DND-41 (cell line): ENCODE measurements at regions not wholly inside any gene's neighbourhood (a gene's known extent, or its start where the extent isn't known, plus 50 kb on each side); places are given as distances from the start of the nearest gene placed in this dataset.

Experiments used
- EZH2 ChIP-seq: IDR thresholded peaks from 3 replicates; pipeline ENCODE4 v1.6.1; 2012; ENCODE audit warnings: borderline replicate concordance, low read depth, mild to moderate bottlenecking, moderate library complexity, low read length, inconsistent platforms; ENCODE audit not compliant: severe bottlenecking
- TF ChIP-seq, protein P1 (sequence below): IDR thresholded peaks from 2 replicates; pipeline ENCODE4 v1.5.1; 2012; ENCODE audit warnings: borderline replicate concordance, low read length, moderate library complexity, mild to moderate bottlenecking; ENCODE audit not compliant: poor library complexity, severe bottlenecking; ENCODE audit errors: extremely low read depth

DNA sequence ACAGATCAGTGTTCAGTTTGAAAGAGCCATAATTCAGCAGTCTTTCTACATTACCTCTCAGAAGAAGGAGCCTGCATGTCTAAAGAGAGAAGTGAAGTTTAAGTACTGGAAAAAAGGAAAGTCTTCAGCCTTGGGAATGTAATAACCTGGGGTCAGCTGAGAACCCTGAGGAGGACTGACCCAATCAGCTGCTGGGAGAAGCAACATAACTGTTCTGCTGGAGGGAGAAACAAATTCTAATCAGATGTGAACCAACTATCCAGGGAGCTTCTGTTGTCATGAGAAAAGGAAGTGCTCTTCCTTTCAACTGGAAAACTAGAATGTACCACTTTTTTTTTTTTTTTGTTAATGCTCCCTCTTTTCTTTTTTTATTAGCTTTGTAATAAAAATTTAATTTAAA, 64.5 kb upstream of the PDE5A start:
- TF ChIP-seq, protein P1, sequence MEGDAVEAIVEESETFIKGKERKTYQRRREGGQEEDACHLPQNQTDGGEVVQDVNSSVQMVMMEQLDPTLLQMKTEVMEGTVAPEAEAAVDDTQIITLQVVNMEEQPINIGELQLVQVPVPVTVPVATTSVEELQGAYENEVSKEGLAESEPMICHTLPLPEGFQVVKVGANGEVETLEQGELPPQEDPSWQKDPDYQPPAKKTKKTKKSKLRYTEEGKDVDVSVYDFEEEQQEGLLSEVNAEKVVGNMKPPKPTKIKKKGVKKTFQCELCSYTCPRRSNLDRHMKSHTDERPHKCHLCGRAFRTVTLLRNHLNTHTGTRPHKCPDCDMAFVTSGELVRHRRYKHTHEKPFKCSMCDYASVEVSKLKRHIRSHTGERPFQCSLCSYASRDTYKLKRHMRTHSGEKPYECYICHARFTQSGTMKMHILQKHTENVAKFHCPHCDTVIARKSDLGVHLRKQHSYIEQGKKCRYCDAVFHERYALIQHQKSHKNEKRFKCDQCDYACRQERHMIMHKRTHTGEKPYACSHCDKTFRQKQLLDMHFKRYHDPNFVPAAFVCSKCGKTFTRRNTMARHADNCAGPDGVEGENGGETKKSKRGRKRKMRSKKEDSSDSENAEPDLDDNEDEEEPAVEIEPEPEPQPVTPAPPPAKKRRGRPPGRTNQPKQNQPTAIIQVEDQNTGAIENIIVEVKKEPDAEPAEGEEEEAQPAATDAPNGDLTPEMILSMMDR = no peak
- TF ChIP-seq EZH2 = no peak
